GM21576 (cell line): ENCODE measurements at regions not wholly inside any gene's neighbourhood (a gene's known extent, or its start where the extent isn't known, plus 50 kb on each side); places are given as distances from the start of the nearest gene placed in this dataset.
"Not testable (repeated sequence)": the region's sequence is repeated elsewhere in the genome, so short reads cannot be mapped to it uniquely, and the experiment has no call there.

Source experiments
- ATAC-seq: cut with Tn5 transposase; IDR thresholded peaks from one replicate; pipeline ENCODE4 v1.9.1; 2021; ENCODE audit warnings: mild to moderate bottlenecking, moderate library complexity; ENCODE audit not compliant: unreplicated experiment

DNA sequence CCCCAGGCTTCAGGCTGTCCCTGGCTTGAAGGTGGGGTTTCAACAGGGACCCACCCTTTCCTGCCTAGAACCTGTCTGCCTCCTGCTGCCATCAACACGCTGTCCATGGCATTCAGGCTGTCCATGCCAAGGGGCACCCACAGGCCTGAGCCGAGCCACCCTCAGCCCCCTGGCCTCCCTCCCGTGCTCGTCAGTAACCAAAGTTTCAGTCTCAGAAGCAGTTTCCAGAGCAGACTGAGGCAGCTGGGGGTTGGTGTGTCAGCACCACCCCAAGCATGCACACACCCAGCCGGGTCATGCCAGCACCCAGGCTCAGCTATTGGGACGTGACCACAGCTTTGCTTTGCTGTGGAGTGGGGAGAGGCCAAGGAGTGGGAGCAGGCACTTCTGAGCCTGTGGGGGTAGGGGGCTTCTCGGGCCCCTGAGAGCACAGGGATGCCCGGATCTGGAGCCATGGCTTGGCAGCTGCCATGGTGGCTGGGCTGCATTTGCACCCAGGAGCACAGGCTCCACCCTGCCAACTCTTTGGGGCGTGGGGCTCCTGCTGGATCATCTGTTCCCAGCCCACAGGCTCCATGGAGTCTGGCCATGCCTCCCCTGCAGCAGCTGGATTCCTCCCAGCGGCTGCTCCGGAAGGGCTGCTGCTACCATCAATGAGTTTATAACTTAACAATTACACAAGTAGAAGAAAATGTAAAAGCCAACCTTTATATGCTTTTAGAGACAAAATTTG is 314.5 kb upstream of the SEMA3C start:
- no peak for ATAC-seq

DNA sequence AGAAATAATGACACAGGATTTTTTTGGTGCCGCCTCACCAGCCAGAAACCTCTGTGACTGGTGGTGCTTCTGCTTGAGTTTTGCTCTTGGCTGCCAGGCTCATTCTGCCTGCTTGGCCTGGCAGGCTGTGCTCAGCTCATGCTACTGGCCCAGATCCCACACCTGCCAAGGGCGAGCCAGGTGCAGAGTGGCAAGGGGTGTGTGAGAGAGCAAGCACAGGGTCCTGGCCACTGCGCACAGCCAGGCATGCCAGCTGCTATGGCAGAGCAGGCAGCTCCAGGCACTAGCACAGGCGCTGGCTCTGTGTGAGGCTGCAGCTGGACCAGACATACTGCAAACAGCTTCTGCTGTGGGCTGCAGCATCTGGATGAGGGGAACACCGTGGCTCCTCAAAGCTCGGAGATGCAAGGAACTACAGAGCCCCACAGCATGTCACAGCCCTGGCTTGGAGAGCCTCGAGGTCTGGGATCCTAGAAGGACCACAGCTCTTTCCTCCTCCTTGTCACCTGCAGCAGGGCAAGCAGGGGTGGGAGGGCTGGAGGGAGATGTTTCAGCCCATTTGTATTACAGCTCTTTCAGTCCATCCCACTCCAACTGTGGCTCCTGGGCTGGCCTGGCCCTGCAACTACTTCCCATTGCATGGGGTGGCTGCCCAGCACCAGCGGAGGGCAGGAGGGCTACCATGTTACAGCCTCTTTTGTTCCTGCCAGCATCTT is 313.4 kb upstream of the SEMA3C start:
- ATAC-seq: no peak

DNA sequence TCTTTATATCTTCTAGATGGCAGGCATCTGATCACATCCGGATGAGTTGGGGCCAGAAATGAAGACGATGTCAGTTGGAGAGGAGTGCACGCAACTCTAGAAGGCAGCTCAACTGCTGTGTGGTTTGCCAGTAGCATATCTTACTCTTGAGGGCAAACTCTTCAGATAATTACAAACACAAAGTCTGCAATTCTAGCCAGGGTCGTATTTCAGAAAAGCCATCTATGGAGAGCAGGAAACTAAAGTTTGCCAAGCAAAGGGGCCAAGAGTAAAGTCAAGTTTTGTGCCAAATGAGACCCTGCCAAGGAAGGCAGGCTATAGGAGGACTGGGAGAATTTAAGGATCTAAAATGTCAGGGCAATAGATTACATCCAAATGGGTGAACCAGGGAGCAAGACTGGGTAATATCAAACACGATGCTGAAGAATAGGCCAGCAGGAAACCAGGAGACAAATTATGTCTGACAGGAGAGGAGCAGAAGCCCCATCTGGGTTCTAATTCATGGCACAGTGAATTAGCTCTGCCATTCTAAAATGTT is 312.5 kb upstream of the SEMA3C start:
- no peak for ATAC-seq

DNA sequence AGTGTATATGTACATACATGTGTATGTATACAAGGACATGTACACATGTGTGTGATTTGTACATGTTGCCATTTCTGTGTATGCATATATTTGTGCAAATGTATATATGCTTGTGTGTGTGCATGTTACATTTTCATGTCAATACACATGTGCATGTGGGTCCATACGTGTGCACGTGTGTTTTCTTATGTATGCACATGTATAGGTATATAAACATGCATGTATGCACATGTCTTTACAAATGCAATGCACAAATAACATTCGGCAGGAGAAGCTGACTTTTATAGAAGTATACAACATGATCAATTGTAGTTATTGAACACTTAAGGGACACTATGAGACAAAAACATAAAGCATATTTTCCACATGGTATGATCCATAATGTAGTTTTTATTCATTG is 307.4 kb upstream of the SEMA3C start:
- no peak for ATAC-seq

GRCh38 chr7:81222692-81223091 is 303.8 kb upstream of the SEMA3C start:
- not testable (repeated sequence) for ATAC-seq

DNA sequence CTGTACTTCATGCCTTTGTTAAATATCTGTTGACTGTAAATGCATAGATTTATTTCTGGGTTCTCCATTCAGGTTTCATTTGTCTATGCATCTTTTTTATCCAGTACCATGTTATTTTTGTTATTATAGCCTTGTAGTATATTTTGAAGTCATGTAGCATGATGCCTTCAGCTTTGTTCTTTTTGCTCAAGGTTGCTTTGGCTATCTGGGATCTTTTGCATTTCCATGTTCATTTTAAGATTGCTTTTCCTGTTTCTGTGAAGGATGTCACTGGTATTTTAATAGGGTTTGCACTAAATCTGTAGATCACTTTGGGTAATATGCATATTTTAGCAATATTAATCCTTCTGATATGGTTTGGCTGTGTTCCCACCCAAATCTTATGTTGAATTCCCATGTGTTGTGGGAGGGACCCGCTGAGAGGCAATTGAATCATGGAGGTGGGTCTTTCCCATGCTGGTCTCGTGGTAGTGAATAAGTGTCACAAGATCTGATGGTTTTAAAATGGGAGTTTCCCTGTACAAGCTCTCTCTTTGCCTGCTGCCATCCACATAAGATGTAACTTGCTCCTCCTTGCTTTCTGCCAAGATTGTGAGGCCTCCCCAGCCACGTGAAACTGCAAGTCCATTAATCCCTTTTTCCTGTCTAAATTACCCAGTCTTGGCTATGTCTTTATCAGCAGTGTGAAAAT is 302.8 kb upstream of the SEMA3C start:
- ATAC-seq: no peak

GRCh38 chr7:81218480-81219106 is 299.7 kb upstream of the SEMA3C start:
- ATAC-seq: no peak

DNA sequence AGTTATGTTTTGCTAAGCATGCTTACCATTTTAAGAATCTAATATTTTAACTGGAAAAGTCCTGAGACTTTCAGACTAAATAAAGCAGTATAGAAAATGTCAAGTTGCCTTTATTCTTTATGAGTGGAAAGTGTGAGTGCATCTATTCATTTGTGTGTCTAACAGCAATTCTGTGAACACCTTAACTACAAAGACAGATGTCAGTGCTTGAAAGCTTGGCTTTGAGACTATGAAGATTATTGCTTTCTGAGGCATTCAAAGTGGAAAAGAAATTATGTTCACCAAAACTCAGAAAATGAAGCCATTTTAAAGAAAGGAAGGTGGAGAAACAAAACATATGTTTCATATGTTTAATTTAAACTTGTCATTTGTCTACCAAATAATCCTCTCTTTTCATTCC is 294.5 kb upstream of the SEMA3C start:
- no peak for ATAC-seq

GRCh38 chr7:81211934-81212320 is 293.1 kb upstream of the SEMA3C start:
- ATAC-seq: no peak

- no peak for ATAC-seq
Measured at GRCh38 chr7:81211204-81211933, 292.5 kb upstream of the SEMA3C start.

DNA sequence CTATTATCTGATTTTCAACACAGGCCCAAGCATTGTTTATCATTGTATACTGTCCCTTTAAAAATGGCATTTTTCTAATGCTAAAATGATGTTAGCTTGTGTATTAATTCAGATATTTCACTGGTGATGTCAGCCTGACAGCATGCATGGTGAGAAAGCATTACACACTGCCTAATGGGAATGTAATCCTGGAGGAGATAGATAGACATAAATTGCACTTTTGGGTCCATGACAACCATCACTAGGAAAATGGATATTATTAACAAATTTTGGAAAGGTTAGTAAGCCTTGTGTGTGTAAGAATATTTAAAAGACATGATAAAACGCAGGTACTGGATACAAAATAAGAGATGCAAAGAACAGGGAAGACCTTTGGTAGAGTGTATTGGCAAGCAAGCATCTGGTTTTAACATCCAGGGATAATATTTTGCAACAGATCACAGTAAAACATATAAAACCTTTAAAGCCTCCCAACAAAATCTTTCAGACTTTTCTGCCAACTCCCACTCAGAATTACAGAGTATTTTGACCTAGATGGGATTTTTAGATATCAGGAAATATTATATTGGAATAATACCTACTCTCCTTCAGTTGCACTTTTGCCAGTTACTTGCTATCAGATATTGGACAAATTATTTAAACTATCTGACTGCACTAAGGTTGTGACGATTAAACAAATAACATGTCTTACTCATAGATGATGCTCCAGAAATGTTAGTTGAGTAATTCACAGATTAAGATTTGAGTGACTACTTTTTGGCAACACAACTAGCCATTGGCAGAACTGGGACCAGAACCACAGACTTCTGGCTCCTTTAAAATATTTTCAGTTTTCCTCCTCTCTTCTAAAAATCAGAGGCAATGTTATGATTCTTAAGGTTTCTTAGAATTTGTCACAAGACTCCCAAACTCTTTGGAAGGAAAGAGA is 291.6 kb upstream of the SEMA3C start:
- no peak for ATAC-seq

DNA sequence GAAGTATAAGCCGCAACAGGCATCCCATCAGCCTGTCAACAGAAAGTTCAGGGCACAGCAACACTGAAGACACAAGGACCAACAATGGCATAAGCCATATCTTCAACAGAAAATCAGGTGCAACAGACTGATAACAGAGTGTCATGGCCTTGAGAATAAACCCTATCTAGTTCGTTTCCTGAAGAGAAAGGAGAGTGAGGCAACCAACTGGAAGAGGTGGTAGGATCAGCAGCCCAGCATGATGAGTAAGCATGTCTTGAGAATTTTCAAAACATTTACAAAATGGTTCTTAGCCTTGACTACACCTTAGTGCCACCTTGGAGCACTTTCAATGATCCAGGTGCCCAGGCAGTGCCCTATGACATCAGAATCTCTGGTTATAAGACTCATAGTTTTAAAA is 290.2 kb upstream of the SEMA3C start:
- ATAC-seq: no peak

DNA sequence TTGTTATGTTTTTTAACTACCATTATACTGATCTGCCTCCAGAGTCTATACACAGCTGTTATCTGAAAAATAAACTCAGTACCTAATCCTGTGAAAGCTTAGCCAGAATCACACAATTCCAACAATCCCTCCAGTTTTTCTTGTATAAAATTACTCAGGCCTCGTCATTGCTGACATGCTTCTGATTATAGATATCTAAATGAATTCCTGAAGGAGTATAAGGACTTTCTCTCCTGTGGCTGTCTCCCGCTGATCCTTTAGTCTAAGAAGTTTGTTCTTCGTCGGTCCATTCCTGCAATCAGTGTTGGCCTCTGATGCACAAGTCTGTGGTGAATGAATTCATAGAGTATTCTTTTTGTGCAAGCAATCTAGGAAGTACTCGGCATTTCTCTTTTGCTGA is 288.9 kb upstream of the SEMA3C start:
- no peak for ATAC-seq

DNA sequence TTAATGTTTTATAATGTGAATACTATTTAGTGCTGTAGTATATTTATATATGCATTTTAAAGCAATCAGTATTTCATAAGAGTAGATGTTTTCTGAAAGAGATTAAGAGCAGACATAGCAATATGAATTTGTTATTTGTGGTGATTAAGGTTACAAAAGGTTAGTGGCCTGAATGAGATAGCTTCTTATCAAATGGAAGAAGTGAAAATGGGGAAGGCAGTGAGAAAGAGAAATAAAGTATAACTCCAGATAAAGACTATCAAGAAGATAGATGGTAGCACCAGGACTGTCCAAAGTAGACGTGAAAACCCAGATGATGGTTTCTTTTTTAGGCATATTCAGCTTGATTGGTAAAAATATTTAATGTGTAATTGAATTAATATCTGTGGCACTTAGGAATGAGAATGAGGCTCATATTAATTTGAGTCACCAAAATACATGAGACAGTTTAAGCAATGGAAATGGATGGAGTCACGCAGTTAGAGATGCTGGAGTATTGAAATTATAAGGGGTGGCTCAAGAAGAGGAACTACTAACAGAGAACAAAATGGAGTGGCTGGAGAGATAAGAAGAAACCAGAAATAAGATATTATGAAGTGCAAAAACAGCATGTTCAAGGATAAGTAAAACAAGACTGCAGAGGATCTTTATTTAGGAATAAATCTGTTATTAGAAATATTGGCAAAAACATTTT is 288.0 kb upstream of the SEMA3C start:
- ATAC-seq: no peak

DNA sequence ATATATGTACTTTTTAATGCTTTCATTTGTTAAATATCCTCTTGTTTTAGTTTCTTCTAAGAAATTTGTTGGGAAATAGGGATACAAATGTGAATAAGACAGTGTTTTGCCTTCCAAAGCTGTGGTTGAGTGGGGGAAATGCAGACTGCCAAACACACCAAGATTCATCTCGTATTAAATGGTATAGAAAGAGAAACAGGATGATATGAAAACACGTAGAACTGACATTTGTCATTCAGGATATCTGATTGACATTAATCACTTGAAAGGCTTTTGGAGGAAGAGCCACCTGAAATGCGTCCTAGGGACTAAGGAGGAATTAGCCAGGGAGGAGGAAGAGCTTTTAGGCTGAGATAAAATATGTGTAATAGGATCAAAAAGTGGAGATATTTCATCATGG is 287.4 kb upstream of the SEMA3C start:
- no peak for ATAC-seq

DNA sequence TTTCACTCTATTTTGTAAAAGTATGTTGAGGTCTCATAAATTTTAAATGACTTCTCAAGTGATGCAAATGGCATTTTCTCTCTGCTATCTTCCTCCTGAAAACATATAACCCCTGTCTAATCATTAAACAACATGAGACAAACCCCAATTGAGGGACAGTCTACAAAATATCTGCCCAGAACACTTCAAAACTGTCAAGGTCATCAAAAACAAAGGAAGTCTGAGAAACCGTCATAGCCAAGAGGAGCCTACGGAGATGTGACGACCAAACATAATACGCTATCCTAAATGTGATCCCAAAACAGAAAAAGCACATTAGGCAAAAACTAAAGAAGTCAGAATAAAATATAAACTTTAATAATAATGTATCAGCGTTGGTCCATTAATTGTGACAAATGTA is 282.3 kb upstream of the SEMA3C start:
- no peak for ATAC-seq

- no peak for ATAC-seq
Measured at GRCh38 chr7:81198766-81199165, 279.9 kb upstream of the SEMA3C start.

GRCh38 chr7:81197266-81197665 is 278.4 kb upstream of the SEMA3C start:
- no peak for ATAC-seq

DNA sequence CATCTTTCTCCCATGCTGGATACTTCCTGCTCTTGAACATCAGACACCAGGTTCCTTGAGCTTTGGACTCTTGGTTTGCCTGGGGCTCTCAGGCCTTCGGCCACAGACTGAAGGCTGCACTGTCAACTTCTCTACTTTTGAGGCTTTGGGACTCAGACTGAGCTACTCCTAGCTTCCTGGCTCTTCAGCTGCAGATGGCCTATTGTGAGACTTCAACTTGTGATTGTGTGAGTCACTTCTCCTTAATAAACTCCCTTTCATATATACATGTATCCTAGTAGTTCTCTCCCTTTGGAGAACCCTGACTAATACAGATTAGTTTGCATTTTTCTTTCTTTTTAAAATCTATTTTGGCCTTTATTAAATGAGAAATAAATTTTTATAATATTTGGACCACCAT is 276.2 kb upstream of the SEMA3C start:
- no peak for ATAC-seq
